ENCODE measurements at regions not wholly inside any gene's neighbourhood (a gene's known extent, or its start where the extent isn't known, plus 50 kb on each side); places are given as distances from the start of the nearest gene placed in this dataset.

DNA sequence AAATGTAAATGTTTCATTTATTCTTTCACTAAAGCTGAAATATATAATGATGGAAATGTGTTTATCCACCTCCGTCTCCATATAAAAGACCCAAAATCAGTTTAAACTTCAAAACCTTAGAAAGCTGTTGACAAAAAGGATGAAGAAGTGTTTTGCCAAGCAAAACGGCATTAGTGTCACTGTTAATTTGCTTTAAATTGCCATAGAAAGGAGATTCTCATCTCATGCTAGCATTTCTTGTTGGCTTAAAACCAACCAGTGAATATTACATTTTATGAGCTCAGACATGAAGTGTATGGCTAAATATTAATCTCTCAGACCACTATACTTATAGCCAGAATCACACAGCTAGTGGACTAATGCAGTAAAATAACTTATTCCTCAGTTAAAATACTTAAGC lies 398.8 kb downstream of the KIF2B start:
- TF ChIP-seq EZH2 (IDR thresholded peaks at IDR 0.05; ENCODE audit: borderline replicate concordance, low read length), result no peak
- TF ChIP-seq, protein P1, sequence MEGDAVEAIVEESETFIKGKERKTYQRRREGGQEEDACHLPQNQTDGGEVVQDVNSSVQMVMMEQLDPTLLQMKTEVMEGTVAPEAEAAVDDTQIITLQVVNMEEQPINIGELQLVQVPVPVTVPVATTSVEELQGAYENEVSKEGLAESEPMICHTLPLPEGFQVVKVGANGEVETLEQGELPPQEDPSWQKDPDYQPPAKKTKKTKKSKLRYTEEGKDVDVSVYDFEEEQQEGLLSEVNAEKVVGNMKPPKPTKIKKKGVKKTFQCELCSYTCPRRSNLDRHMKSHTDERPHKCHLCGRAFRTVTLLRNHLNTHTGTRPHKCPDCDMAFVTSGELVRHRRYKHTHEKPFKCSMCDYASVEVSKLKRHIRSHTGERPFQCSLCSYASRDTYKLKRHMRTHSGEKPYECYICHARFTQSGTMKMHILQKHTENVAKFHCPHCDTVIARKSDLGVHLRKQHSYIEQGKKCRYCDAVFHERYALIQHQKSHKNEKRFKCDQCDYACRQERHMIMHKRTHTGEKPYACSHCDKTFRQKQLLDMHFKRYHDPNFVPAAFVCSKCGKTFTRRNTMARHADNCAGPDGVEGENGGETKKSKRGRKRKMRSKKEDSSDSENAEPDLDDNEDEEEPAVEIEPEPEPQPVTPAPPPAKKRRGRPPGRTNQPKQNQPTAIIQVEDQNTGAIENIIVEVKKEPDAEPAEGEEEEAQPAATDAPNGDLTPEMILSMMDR (IDR thresholded peaks at IDR 0.05; ENCODE audit: low read length), result no peak
- Histone ChIP-seq H3K4me1 (ENCODE audit: insufficient read depth, low read length, severe bottlenecking) (no peaks in the 10 kb centered on the region), H3K4me2 (ENCODE audit: low read length) (no peak overlapping the region), H3K9ac (ENCODE audit: low read length) (no peak overlapping the region), H3K9me2 (ENCODE audit: low read depth, low read length) (no peaks in the 10 kb centered on the region), H4K20me1 (ENCODE audit: insufficient read depth, low read length) (no peaks in the 10 kb centered on the region), H3K79me2 (ENCODE audit: insufficient read depth, low read length) (no peaks in the 10 kb centered on the region), H3F3A (ENCODE audit: insufficient read depth, low read length) (no peaks in the 10 kb centered on the region), H3K9me3 (ENCODE audit: low read length) (no peaks in the 10 kb centered on the region), H3K36me3 (ENCODE audit: insufficient read depth, low read length) (no peaks in the 10 kb centered on the region), H3K27ac (ENCODE audit: low read depth, low read length, poor library complexity, severe bottlenecking) (no peak overlapping the region), H2AFZ (ENCODE audit: low read length) (no peak overlapping the region), H3K27me3 (ENCODE audit: insufficient read depth, low read length) (no peaks in the 10 kb centered on the region), H3K4me3 (ENCODE audit: low read depth, low read length, poor library complexity, severe bottlenecking) (no peak overlapping the region)

DNA sequence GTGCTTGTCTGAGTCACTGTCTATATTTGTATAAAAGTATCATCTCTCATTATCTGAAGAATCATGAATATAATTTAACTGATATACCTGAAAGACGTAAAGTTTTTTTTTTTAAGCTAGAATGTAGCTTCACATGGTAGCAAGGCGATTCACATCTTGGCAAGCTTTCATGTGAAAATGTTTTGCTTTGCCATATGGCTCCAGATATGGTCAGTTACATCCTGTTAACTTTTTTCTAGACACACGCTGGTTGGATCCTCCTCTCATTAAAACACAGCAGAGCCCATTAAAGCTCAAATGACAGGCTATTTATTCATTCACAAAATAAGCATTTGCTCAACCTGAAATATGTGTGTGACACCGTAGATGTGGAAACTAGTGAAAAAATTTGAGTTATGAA lies 412.8 kb downstream of the KIF2B start:
- Histone ChIP-seq H3K9ac (ENCODE audit: low read length) (no peak overlapping the region), H3K27ac (ENCODE audit: low read depth, low read length, poor library complexity, severe bottlenecking) (no peak overlapping the region), H3K9me2 (ENCODE audit: low read depth, low read length) (no peaks in the 10 kb centered on the region), H2AFZ (ENCODE audit: low read length) (no peak overlapping the region), H3K9me3 (ENCODE audit: low read length) (no peaks in the 10 kb centered on the region), H3K4me3 (ENCODE audit: low read depth, low read length, poor library complexity, severe bottlenecking) (no peak overlapping the region), H3F3A (ENCODE audit: insufficient read depth, low read length) (no peaks in the 10 kb centered on the region), H3K79me2 (ENCODE audit: insufficient read depth, low read length) (no peaks in the 10 kb centered on the region), H3K4me2 (ENCODE audit: low read length) (no peak overlapping the region), H3K4me1 (ENCODE audit: insufficient read depth, low read length, severe bottlenecking) (no peaks in the 10 kb centered on the region), H3K36me3 (ENCODE audit: insufficient read depth, low read length) (no peaks in the 10 kb centered on the region), H4K20me1 (ENCODE audit: insufficient read depth, low read length) (no peaks in the 10 kb centered on the region), H3K27me3 (ENCODE audit: insufficient read depth, low read length) (no peaks in the 10 kb centered on the region)
- no peak for TF ChIP-seq EZH2 (IDR thresholded peaks at IDR 0.05; ENCODE audit: borderline replicate concordance, low read length)

DNA sequence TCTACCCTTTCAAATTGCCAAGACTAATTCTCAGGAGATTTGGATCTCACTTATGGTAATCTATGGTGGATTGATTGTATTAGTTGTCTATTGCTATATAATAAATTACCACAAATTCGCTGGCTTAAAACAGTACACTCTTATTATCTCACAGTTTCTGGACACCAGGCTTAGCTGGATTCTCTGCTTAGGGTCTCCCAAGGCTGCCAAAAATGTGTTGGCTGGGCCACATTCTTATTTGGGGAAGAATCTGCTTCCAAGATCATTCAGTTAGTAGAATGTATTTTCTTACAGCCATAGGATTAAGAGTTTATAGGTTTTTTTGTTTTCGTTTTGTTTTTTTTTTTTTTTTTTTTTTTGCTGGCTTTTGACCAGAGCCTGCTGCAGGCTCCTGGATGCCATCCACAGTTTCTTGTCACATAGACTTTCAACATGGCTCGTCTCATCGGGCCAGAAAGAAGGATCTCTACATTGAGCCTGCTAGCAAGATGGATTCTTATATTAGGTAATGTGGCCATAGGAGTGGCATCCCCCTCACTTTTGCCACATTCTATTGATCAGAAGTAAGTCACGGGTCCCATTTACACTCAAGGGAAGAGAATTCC lies 415.3 kb downstream of the KIF2B start:
- Histone ChIP-seq H3K9me3 (ENCODE audit: low read length) (no peaks in the 10 kb centered on the region), H3K79me2 (ENCODE audit: insufficient read depth, low read length) (no peaks in the 10 kb centered on the region), H3K4me3 (ENCODE audit: low read depth, low read length, poor library complexity, severe bottlenecking) (no peak overlapping the region), H3K36me3 (ENCODE audit: insufficient read depth, low read length) (no peaks in the 10 kb centered on the region), H3K27me3 (ENCODE audit: insufficient read depth, low read length) (no peaks in the 10 kb centered on the region), H3F3A (ENCODE audit: insufficient read depth, low read length) (no peaks in the 10 kb centered on the region), H3K27ac (ENCODE audit: low read depth, low read length, poor library complexity, severe bottlenecking) (no peak overlapping the region), H3K4me1 (ENCODE audit: insufficient read depth, low read length, severe bottlenecking) (no peaks in the 10 kb centered on the region), H3K4me2 (ENCODE audit: low read length) (no peak overlapping the region), H3K9ac (ENCODE audit: low read length) (no peak overlapping the region), H3K9me2 (ENCODE audit: low read depth, low read length) (no peaks in the 10 kb centered on the region), H2AFZ (ENCODE audit: low read length) (no peak overlapping the region), H4K20me1 (ENCODE audit: insufficient read depth, low read length) (no peaks in the 10 kb centered on the region)
- TF ChIP-seq, protein P1 (IDR thresholded peaks at IDR 0.05; ENCODE audit: low read length), result no peak
- no peak for TF ChIP-seq EZH2 (IDR thresholded peaks at IDR 0.05; ENCODE audit: borderline replicate concordance, low read length)

DNA sequence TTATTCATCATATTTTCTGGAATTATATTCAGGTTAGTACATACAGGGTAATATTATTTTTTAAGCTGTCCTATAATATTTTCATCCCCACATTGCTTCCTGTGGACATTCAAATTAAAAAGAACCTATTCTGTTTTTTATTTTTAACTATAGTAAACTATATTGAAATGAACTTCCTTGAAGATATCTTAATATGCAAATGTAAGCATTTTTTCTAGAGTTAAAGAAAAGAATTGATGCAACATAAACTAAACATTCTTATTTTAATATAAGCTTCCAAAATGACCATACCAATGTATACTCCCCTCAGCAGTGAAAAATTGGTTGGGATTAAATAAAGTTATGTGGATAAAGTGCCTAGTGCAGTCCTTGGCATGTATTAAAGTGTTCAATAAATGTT lies 416.6 kb downstream of the KIF2B start:
- no peaks in the 10 kb centered on the region for H3F3A ChIP-seq (ENCODE audit: insufficient read depth, low read length)
- TF ChIP-seq EZH2 (IDR thresholded peaks at IDR 0.05; ENCODE audit: borderline replicate concordance, low read length), result no peak
- TF ChIP-seq, protein P1 (IDR thresholded peaks at IDR 0.05; ENCODE audit: low read length), result no peak

More for the DNA sequence above, 416.6 kb downstream of the KIF2B start:
- Histone ChIP-seq H3K4me3 (ENCODE audit: low read depth, low read length, poor library complexity, severe bottlenecking) (no peak overlapping the region), H4K20me1 (ENCODE audit: insufficient read depth, low read length) (no peaks in the 10 kb centered on the region), H2AFZ (ENCODE audit: low read length) (no peak overlapping the region), H3K27me3 (ENCODE audit: insufficient read depth, low read length) (no peaks in the 10 kb centered on the region), H3K79me2 (ENCODE audit: insufficient read depth, low read length) (no peaks in the 10 kb centered on the region), H3K4me1 (ENCODE audit: insufficient read depth, low read length, severe bottlenecking) (no peaks in the 10 kb centered on the region), H3K27ac (ENCODE audit: low read depth, low read length, poor library complexity, severe bottlenecking) (no peak overlapping the region), H3K36me3 (ENCODE audit: insufficient read depth, low read length) (no peaks in the 10 kb centered on the region), H3K4me2 (ENCODE audit: low read length) (no peak overlapping the region), H3K9ac (ENCODE audit: low read length) (no peak overlapping the region), H3K9me2 (ENCODE audit: low read depth, low read length) (no peaks in the 10 kb centered on the region), H3K9me3 (ENCODE audit: low read length) (no peaks in the 10 kb centered on the region)

Measured in OCI-LY1 (cell line).